ENCODE measurements at regions not wholly inside any gene's neighbourhood (a gene's known extent, or its start where the extent isn't known, plus 50 kb on each side); places are given as distances from the start of the nearest gene placed in this dataset.

DNA sequence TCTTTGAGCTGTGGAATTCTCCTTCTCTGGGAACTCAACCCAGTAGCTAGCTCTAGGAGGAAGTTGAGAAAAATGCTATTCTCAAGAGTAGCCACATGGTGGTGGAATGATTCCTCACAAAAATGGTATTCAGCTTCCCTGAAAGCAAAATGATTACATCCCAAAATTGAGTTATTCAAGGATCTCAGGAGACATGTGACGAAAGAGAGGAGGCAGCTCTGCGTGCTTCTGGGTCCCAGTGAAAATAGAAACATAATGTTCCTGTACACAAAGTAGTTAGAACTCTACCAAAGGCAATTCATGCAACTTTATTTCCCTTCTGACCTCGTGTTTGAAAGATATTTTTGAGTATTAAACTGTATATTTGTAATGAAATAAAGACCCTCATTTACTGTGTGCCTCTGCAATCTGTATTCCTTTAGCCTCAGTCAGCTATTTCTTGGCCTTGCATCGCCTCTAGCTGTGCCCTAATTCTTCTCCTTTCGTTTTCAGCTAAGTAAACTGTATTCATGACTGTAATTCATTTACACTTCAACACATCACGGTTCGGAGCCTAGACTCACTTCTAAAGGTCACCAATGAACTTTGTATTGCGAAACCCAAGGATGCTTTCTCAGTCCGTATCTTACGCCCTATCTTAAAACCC is 167.3 kb downstream of the FASLG start:
- TF ChIP-seq, protein P1, sequence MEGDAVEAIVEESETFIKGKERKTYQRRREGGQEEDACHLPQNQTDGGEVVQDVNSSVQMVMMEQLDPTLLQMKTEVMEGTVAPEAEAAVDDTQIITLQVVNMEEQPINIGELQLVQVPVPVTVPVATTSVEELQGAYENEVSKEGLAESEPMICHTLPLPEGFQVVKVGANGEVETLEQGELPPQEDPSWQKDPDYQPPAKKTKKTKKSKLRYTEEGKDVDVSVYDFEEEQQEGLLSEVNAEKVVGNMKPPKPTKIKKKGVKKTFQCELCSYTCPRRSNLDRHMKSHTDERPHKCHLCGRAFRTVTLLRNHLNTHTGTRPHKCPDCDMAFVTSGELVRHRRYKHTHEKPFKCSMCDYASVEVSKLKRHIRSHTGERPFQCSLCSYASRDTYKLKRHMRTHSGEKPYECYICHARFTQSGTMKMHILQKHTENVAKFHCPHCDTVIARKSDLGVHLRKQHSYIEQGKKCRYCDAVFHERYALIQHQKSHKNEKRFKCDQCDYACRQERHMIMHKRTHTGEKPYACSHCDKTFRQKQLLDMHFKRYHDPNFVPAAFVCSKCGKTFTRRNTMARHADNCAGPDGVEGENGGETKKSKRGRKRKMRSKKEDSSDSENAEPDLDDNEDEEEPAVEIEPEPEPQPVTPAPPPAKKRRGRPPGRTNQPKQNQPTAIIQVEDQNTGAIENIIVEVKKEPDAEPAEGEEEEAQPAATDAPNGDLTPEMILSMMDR (conservative IDR thresholded peaks at IDR 0.05), result peak; percentile 76
- no peak for TF ChIP-seq EZH2 (IDR thresholded peaks at IDR 0.05; ENCODE audit: low read depth)
